ENCODE measurements at regions not wholly inside any gene's neighbourhood (a gene's known extent, or its start where the extent isn't known, plus 50 kb on each side); places are given as distances from the start of the nearest gene placed in this dataset.
"Not testable (repeated sequence)": the region's sequence is repeated elsewhere in the genome, so short reads cannot be mapped to it uniquely, and the experiment has no call there.

DNA sequence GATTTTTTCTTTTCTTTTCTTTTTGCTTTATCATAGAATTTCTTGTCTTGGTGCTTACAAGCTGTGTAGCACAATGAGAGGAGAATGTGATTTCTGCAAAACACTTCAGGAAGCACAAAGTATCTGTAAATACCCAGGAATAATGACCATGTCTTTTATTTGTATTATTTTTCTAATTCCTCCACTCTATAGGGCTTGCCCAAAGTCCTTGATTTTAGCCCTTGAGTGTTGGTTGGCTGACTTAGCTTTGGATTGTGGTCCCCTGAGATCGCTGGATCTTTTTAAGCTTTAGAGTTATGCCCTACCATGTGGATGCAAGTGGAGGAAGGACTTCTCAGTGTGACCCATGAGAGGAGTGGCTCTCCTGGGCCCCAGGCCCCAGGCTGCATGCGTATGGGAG is 52.2 kb downstream of the HOXC4 start:
- peaks cover 46% of the 10 kb centered on the region for H3K27me3 ChIP-seq
- not testable (repeated sequence) for H4K20me1 ChIP-seq, H3K4me1 ChIP-seq, H3K9me3 ChIP-seq, H3K36me3 ChIP-seq, H3K27ac ChIP-seq, H3K4me3 ChIP-seq, H3K4me2 ChIP-seq, H3K9ac ChIP-seq

DNA sequence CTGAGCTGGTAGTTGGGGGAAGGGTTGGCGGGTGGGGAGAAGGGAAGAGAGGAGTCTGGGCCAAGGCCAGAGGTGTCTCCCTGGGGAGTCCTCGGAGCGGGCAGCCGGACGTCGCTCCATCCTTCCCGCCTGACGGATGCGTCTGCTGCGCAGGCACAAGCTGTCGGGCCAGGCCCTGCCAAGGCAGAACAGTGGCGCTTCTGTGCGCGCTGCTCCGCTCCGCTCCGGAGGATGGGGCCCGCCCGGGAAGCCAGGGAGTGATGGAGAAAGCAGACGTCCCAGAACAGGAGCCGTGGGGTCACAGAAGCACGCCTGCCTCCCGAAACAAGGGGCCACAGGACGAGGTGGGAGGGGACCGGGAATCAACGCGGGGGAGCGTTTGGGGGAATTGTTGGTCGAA is 52.6 kb downstream of the HOXC4 start:
- H3K4me2 ChIP-seq, H4K20me1 ChIP-seq: not testable (repeated sequence)

DNA sequence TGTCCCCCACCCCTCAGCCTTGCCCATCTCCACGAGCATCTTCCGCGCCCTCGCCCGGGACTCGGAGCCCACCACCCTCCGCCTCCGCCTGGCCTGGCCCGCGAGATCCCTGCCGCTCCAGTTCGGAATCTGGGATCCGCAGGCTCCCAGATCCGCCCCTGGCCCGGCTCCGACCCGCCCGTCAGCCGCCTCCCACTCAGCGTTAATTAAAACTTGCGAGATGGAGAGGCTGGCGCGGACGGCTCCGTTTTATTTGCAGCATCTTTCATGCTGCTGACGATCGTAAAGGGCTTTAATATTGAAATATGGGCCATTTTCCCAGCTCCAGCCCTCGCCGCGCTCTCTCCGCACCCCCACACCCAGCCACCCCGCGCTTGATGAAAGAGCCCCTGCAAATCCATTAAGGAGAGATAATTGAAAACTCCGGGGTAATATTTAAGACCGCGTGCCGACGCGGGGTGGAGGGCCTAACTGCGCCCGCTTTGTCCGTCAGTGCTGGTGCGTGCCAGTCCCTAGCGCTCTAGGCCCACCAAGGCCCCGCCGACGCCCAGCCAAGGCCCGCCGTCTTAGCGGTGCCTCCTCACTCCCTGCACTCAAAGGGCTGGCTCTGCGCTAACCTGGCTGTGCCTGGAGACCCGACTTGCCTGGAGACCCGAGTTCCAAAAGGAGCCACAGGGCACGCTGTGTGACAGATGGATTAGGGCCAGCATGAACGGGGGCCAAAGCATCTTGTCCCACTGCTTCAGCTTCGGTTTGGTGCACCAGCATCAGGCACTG is 53.4 kb downstream of the HOXC4 start:
- H3K4me3 ChIP-seq, H3K4me1 ChIP-seq, H3K4me2 ChIP-seq, H3K27ac ChIP-seq, H4K20me1 ChIP-seq, H3K36me3 ChIP-seq, H3K9ac ChIP-seq, H3K9me3 ChIP-seq: not testable (repeated sequence)
- peaks cover 47% of the 10 kb centered on the region for H3K27me3 ChIP-seq

More for the DNA sequence above, 52.6 kb downstream of the HOXC4 start:
- peaks cover 45% of the 10 kb centered on the region for H3K27me3 ChIP-seq
- not testable (repeated sequence) for H3K27ac ChIP-seq, H3K4me1 ChIP-seq, H3K36me3 ChIP-seq, H3K4me3 ChIP-seq, H3K9me3 ChIP-seq, H3K9ac ChIP-seq

DNA sequence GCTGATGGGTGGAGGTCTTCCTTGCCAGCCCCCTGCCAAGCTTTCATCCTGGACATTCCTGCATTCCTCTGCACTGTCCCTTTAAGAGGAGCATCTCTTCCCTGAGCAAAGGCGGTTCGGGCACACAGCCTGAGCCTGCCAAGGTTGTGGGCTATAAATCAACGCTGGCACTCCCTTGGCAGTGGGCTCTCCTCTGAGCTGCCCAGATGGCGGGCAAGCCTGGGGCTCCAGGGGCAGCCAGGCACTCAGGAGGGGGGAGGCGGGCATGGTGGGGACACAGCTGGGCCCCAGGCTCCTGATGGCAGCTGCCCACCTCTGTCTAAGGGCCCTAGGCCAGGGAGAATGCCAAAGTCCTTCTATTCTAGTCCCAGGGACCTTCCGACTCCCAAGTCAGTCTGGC is 58.7 kb downstream of the HOXC4 start:
- not testable (repeated sequence) for H3K9me3 ChIP-seq, H3K4me2 ChIP-seq, H4K20me1 ChIP-seq, H3K4me3 ChIP-seq, H3K36me3 ChIP-seq, H3K4me1 ChIP-seq, H3K27ac ChIP-seq, H3K9ac ChIP-seq
- H3K27me3 ChIP-seq: peaks cover 57% of the 10 kb centered on the region

DNA sequence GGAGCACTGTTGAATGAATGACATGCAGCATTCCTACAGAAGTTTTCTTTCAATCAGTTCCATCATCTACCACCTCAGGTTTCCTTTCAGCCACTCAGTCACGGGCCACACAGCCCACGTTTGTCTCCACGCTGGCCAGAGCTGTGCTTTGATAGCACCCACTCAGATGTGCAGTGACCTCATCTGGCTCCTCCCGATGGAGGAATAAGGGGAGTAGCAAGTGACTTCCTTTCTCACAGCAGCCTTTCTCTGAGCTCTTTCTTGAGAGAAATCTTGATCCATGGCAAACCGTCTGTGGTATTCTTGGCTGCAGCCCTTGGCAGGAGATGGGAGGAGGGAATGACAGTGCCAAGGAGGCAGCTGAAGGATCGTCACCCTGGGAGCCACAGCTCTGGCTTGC is 62.4 kb downstream of the HOXC4 start:
- H4K20me1 ChIP-seq, H3K4me1 ChIP-seq, H3K36me3 ChIP-seq, H3K4me3 ChIP-seq, H3K4me2 ChIP-seq, H3K27ac ChIP-seq, H3K9me3 ChIP-seq, H3K9ac ChIP-seq: not testable (repeated sequence)
- peaks cover 59% of the 10 kb centered on the region for H3K27me3 ChIP-seq

DNA sequence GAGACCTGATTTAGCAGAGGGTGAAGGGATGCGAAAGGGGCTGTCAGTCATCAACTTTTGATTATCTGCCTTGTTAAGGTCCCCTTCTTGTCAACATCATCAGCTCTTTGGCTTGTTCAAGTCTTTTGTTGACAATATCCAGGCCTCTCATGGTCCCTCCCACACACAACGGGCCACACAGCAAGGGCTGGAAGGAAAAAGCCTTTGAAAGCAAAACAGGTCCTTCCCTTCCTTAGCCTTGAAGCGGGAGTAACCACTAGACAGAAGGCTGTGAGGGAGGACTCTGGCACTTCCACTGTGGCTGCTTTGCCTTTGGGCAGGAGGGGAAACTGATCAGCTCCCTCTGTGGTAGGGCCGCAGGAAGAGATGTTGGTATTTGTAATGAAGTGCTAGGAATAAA is 63.8 kb downstream of the HOXC4 start:
- H3K9ac ChIP-seq, H3K9me3 ChIP-seq, H3K4me1 ChIP-seq, H3K27ac ChIP-seq, H3K4me2 ChIP-seq, H4K20me1 ChIP-seq, H3K36me3 ChIP-seq, H3K4me3 ChIP-seq: not testable (repeated sequence)
- H3K27me3 ChIP-seq: peaks cover 59% of the 10 kb centered on the region

DNA sequence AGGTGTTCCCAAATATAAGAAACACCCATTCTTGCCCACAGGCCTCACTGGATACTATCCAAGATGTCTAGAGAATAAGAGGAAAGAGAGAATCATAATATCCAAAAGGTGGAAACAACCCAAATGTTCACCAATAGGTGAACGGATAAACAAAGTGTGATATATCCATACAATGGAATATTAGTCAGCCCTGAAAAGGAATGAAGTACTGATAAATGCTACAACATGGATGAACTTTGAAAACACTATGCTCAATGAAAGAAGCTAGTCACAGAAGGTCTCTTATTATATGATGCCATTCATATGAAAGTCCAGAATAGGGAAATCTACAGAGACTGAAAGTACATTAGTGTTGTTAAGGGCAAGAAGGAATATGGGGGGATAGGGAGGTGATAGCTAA is 65.4 kb downstream of the HOXC4 start:
- H4K20me1 ChIP-seq, H3K4me3 ChIP-seq, H3K9ac ChIP-seq, H3K4me1 ChIP-seq, H3K9me3 ChIP-seq, H3K27ac ChIP-seq, H3K36me3 ChIP-seq, H3K4me2 ChIP-seq: not testable (repeated sequence)
- H3K27me3 ChIP-seq: peaks cover 65% of the 10 kb centered on the region

DNA sequence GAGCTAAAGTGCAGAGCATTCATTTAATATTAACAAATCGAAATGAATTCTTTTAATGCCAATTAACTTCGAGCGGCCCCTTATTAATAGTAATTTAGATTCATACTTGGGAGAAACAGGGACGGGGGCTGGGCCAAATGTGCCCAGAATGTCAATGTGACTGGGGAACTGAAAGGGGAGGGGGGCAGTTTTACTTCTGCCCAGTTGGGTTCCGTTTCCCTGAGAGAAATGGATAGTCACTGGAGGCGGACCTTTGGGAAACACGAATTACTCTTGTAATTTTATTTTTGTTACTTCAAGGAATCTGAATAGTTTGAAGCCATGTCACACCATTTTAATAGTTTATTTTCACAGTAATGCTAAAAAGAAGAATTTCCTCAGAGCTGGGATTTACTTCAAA is 64.8 kb downstream of the SMUG1 start:
- not testable (repeated sequence) for H3K9me3 ChIP-seq, H3K4me3 ChIP-seq, H3K27ac ChIP-seq, H3K9ac ChIP-seq, H3K4me2 ChIP-seq, H3K36me3 ChIP-seq
- Histone ChIP-seq H3K27me3 (peaks cover 93% of the 10 kb centered on the region), H4K20me1 (peaks cover 40% of the 10 kb centered on the region), H3K4me1 (peaks cover 18% of the 10 kb centered on the region)

DNA sequence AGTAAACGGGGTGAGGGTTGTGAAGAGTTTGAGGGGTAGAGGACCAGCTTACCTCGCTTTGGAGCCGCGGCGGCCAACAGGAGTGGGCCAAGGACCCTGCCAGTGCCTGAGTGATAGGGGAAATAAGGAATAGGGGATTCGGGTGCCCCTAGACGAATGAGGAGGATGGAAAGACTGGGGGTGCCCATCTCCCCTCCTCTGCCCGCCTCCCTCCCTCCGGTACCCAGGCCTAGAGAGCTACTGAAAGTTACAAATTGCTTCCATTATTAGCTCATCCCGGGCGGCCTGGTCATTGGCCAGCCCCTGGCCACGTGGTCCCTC is 63.1 kb downstream of the SMUG1 start:
- not testable (repeated sequence) for H3K27ac ChIP-seq, H3K9me3 ChIP-seq, H3K9ac ChIP-seq, H3K36me3 ChIP-seq, H3K4me2 ChIP-seq, H3K4me3 ChIP-seq
- Histone ChIP-seq H4K20me1 (peaks cover 52% of the 10 kb centered on the region), H3K27me3 (peaks cover 100% of the 10 kb centered on the region), H3K4me1 (peaks cover 12% of the 10 kb centered on the region)

DNA sequence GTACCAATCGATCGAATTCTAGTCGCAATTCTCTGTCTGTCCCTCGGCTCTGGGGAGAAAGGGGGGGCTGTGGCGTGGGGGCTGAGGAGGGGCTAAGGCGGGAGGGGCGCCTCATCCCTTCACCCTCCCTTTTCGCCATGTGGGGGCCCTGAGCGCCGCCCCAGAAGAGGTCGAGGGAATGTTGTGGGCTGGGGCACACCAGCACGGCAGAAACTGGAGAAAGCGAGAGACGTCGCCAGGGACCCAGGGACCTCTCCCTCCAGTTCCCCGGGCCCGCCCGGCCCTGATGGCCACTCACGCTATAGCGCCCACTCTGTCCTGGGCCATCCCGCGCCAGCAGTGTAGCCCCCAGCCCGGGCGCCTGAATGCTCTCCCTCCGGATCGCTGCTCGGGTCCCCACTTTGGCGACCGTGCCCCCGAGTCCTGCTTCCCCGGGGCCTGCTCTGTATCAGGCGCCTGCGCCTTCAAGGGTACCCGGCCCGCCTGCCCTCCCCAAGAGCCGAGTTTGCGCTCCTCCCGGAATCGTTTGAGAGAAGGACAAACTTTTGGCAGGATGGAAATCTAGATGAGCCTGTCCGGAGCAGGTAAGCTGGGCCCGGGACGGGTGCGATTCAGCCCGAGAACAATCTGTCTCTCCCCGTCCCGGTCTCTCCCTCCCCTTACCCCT is 62.6 kb downstream of the SMUG1 start:
- Histone ChIP-seq H3K4me2 (peak overlapping the region; percentile 45; the same call in 1 of the 2 replicates), H3K9me3 (no peaks in the 10 kb centered on the region), H3K36me3 (no peaks in the 10 kb centered on the region), H3K27ac (no peak overlapping the region), H3K27me3 (peaks cover 100% of the 10 kb centered on the region), H3K4me3 (no peak overlapping the region; the same call in 1 of the 2 replicates), H3K9ac (no peak overlapping the region), H3K4me1 (peaks cover 12% of the 10 kb centered on the region), H4K20me1 (peaks cover 57% of the 10 kb centered on the region)
- TF ChIP-seq Cebpa-rat (IDR thresholded peaks at IDR 0.05): no peak

All from BLaER1 (cell line).